Trophoblast cell (in vitro differentiated cells and primary cell): ENCODE measurements at regions not wholly inside any gene's neighbourhood (a gene's known extent, or its start where the extent isn't known, plus 50 kb on each side); places are given as distances from the start of the nearest gene placed in this dataset.

Source experiments
- DNase-seq, 2 donors: peaks; one replicate each; pipeline ENCODE4 v3.0.0-alpha.2; 2016
- H2AFZ ChIP-seq: 2 replicates; pipeline ENCODE4 v1.6.1; 2013; ENCODE audit warnings: low read length, moderate library complexity, mild to moderate bottlenecking; ENCODE audit not compliant: insufficient read depth, poor library complexity
- H2AK5ac ChIP-seq: 2 replicates; pipeline ENCODE4 v1.6.1; 2013; ENCODE audit warnings: mild to moderate bottlenecking, low read length
- H2BK120ac ChIP-seq: 2 replicates; pipeline ENCODE4 v1.6.1; 2013; ENCODE audit warnings: low read length, mild to moderate bottlenecking, moderate library complexity; ENCODE audit not compliant: insufficient read depth, poor library complexity
- H2BK12ac ChIP-seq: 2 replicates; pipeline ENCODE4 v1.6.1; 2013; ENCODE audit warnings: mild to moderate bottlenecking, low read length, moderate library complexity
- H2BK5ac ChIP-seq: 2 replicates; pipeline ENCODE4 v1.6.1; 2013; ENCODE audit warnings: low read length, low read depth, moderate library complexity, mild to moderate bottlenecking; ENCODE audit not compliant: poor library complexity
- H3K14ac ChIP-seq: 2 replicates; pipeline ENCODE4 v1.6.1; 2013; ENCODE audit warnings: mild to moderate bottlenecking, low read length
- H3K18ac ChIP-seq: 2 replicates; pipeline ENCODE4 v1.6.1; 2013; ENCODE audit warnings: mild to moderate bottlenecking, low read length
- H3K23ac ChIP-seq: 2 replicates; pipeline ENCODE4 v1.6.1; 2013; ENCODE audit warnings: low read length
- H3K27ac ChIP-seq: 2 replicates; pipeline ENCODE4 v1.5.1; 2013; ENCODE audit warnings: low read depth, mild to moderate bottlenecking, inconsistent platforms, low read length, moderate library complexity
- H3K27me3 ChIP-seq: 2 replicates; pipeline ENCODE4 v1.6.1; 2013; ENCODE audit warnings: inconsistent platforms, mild to moderate bottlenecking, low read length, moderate library complexity; ENCODE audit not compliant: insufficient read depth
- H3K36me3 ChIP-seq, 2 experiments: 1 replicate in 1 of 2; 2 replicates in 1 of 2; pipeline ENCODE4 v1.6.1; 2013; ENCODE audit warnings: low read length in 2 of 2, mild to moderate bottlenecking in 2 of 2, moderate library complexity in 1 of 2; ENCODE audit not compliant: insufficient read depth in 2 of 2, control insufficient read depth in 1 of 2
- H3K4ac ChIP-seq: 2 replicates; pipeline ENCODE4 v1.6.1; 2013; ENCODE audit warnings: low read depth, mild to moderate bottlenecking, low read length, moderate library complexity
- H3K4me1 ChIP-seq, 2 experiments: 1 replicate in 1 of 2; 2 replicates in 1 of 2; pipeline ENCODE4 v1.6.1; 2013; ENCODE audit warnings: low read length in 2 of 2, mild to moderate bottlenecking in 2 of 2, moderate library complexity in 1 of 2; ENCODE audit not compliant: insufficient read depth in 2 of 2, control insufficient read depth in 1 of 2
- H3K4me2 ChIP-seq: 2 replicates; pipeline ENCODE4 v1.6.1; 2013; ENCODE audit warnings: inconsistent platforms, mild to moderate bottlenecking, low read length, moderate library complexity
- H3K4me3 ChIP-seq: 2 replicates; pipeline ENCODE4 v1.5.1; 2013; ENCODE audit warnings: mild to moderate bottlenecking, low read depth, low read length, inconsistent platforms
- H3K79me1 ChIP-seq: one replicate; pipeline ENCODE4 v1.6.1; 2013; ENCODE audit warnings: low read length
- H3K79me2 ChIP-seq: 2 replicates; pipeline ENCODE4 v1.6.1; 2013; ENCODE audit warnings: low read length, mild to moderate bottlenecking; ENCODE audit not compliant: control insufficient read depth, insufficient read depth, poor library complexity
- H3K9ac ChIP-seq: 2 replicates; pipeline ENCODE4 v1.6.1; 2013; ENCODE audit warnings: mild to moderate bottlenecking, low read length
- H3K9me3 ChIP-seq: 2 replicates; pipeline ENCODE4 v1.6.1; 2013; ENCODE audit warnings: low read depth, mild to moderate bottlenecking, control low read depth, inconsistent platforms, low read length; ENCODE audit not compliant: insufficient read depth
- H4K12ac ChIP-seq: 2 replicates; pipeline ENCODE4 v1.6.1; 2013; ENCODE audit warnings: low read depth, mild to moderate bottlenecking, low read length, moderate library complexity
- H4K8ac ChIP-seq: 2 replicates; pipeline ENCODE4 v1.6.1; 2013; ENCODE audit warnings: low read depth, mild to moderate bottlenecking, low read length, moderate library complexity
- H4K91ac ChIP-seq: one replicate; pipeline ENCODE4 v1.6.1; 2013; ENCODE audit warnings: low read depth, mild to moderate bottlenecking, low read length, moderate library complexity
- WGBS: extraction: QIAGEN DNeasy Blood & Tissue Kit; methylation state at CpG from one replicate; pipeline ENCODE4 v1.1.7; 2013; ENCODE audit warnings: missing lambda C conversion rate; ENCODE audit not compliant: insufficient read length, insufficient coverage; ENCODE audit errors: extremely low coverage; 5-methylcytosine and 5-hydroxymethylcytosine counted together

DNA sequence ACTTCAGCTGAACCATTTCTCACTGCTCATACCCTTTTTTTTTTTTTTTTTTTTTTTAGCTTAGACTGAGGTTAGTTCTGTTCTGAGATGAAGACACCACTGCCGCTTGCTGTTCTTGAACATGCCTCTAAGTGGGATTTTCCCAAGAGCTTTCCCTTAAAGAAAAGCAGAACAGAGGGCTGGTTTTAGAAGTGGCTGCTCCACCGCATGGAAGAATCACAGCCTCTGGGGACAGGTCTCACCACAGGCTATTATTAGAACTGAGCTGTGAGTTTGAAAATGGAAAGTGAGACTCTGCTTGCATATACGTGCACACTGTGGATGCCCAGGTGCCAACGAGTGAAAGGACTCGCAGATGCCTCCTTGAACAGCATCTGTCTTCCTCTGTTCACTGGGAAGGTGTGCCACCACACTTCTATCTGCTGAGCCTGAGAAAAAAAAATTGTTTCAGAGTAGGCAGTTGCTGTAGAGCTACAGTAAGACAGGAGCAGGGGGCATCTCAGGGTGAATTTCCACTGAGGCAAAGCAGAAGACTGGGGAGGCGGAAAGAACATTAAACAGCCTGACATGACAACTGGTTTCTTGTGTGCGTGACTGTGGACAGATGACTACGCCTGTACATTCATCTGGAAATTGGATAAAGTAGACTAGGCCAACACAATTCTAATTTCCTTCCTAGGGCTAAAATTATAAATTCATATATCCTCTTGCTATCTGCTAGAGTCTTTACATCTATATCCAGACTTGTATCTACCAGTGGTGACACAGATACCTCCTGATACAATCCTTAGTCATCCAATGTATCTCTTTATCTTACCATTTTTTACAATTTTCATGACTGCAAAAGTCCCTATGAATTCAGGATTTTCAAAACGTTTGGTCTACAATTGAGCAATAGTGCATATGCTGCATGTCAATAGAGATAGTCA, 1045.7 kb upstream of the CELF4 start:
- H3K14ac ChIP-seq = no peak overlapping the region
- no peak overlapping the region for H4K8ac ChIP-seq
- no peak overlapping the region for H3K4me3 ChIP-seq
- no peaks in the 10 kb centered on the region for H3K27me3 ChIP-seq
- H3K4me1 ChIP-seq = no peaks in the 10 kb centered on the region
- no peak overlapping the region for H3K4ac ChIP-seq
- no peaks in the 10 kb centered on the region for H3K9me3 ChIP-seq
- H3K79me2 ChIP-seq = no peaks in the 10 kb centered on the region
- no peaks in the 10 kb centered on the region for H3K36me3 ChIP-seq
- H3K18ac ChIP-seq = no peak overlapping the region
- DNase-seq = peak in 1 of 2 donors; percentile 38
- WGBS = no CpG with 5 or more reads among the region's 9 CpGs
- H3K27ac ChIP-seq = no peak overlapping the region
- no peak overlapping the region for H3K9ac ChIP-seq
- no peak overlapping the region for H2BK12ac ChIP-seq
- no peak overlapping the region for H2BK5ac ChIP-seq
- no peak overlapping the region for H3K4me2 ChIP-seq
- H3K23ac ChIP-seq = no peak overlapping the region
- no peak overlapping the region for H2BK120ac ChIP-seq
- H4K12ac ChIP-seq = no peak overlapping the region
- H2AFZ ChIP-seq = no peak overlapping the region
- H3K79me1 ChIP-seq = no peaks in the 10 kb centered on the region
- H4K91ac ChIP-seq = no peak overlapping the region
- H2AK5ac ChIP-seq = no peak overlapping the region

DNA sequence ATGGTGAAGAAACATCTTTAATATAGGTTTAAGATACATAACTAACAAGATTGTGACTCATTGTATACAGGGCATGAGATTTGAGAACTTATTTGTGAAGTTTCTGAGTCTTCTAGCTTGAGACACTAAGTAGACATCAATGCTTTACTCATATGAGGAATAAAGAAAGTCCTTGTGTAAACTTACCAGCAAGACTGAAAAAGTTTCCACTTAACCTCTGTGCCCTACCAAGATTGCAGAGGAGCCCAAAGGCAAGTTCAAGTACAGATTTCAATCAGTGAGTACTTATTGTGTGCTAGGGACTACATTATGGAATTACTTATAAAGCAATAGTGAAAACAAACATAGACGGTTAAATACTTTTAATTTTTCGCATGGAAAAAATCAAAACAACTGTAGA, 1041.2 kb upstream of the CELF4 start:
- Histone ChIP-seq H2AFZ (no peak overlapping the region), H3K4me3 (no peak overlapping the region), H4K8ac (no peak overlapping the region), H2BK12ac (no peak overlapping the region), H3K4me2 (no peak overlapping the region), H2BK5ac (no peak overlapping the region), H3K23ac (no peak overlapping the region), H3K27me3 (no peaks in the 10 kb centered on the region), H3K36me3 (no peaks in the 10 kb centered on the region), H3K9ac (no peak overlapping the region), H3K79me1 (no peaks in the 10 kb centered on the region), H3K9me3 (no peaks in the 10 kb centered on the region), H3K18ac (no peak overlapping the region), H3K27ac (no peak overlapping the region), H2BK120ac (no peak overlapping the region), H3K14ac (no peak overlapping the region), H3K79me2 (no peaks in the 10 kb centered on the region), H4K91ac (no peak overlapping the region), H3K4me1 (no peaks in the 10 kb centered on the region), H3K4ac (no peak overlapping the region), H4K12ac (no peak overlapping the region), H2AK5ac (no peak overlapping the region)
- DNase-seq = peak in 1 of 2 donors; percentile 9
- WGBS = no CpG with 5 or more reads among the region's 2 CpGs

DNA sequence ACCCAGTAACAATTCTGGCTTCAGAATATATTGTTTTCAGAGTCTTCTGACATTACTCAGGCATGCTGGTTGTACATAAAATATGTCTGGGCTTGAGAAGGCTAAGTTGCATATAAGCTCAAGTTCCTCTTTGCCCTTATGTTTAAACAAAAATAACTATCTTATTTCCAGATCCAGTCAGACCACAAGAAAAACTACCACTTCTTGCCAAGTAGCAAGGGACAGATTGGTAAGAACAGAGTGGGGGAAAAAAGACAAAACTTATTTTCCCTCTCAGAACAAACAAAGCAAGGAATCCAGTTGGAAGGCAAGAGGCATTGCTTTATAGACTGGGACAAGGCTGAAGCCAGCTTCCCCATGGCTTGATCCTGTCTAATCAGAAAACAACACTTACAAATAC, 1036.7 kb upstream of the CELF4 start:
- DNase-seq = no peak
- Histone ChIP-seq H3K79me2 (no peaks in the 10 kb centered on the region), H3K4me2 (no peak overlapping the region), H4K8ac (no peak overlapping the region), H2BK5ac (no peak overlapping the region), H3K4ac (no peak overlapping the region), H3K23ac (no peak overlapping the region), H3K14ac (no peak overlapping the region), H3K36me3 (no peaks in the 10 kb centered on the region), H3K18ac (no peak overlapping the region), H3K27me3 (no peaks in the 10 kb centered on the region), H4K12ac (no peak overlapping the region), H3K9me3 (no peaks in the 10 kb centered on the region), H3K79me1 (no peaks in the 10 kb centered on the region), H2BK120ac (no peak overlapping the region), H2AK5ac (no peak overlapping the region), H3K9ac (no peak overlapping the region), H2BK12ac (no peak overlapping the region), H4K91ac (no peak overlapping the region), H3K4me3 (no peak overlapping the region), H2AFZ (no peak overlapping the region), H3K27ac (no peak overlapping the region), H3K4me1 (no peaks in the 10 kb centered on the region)

DNA sequence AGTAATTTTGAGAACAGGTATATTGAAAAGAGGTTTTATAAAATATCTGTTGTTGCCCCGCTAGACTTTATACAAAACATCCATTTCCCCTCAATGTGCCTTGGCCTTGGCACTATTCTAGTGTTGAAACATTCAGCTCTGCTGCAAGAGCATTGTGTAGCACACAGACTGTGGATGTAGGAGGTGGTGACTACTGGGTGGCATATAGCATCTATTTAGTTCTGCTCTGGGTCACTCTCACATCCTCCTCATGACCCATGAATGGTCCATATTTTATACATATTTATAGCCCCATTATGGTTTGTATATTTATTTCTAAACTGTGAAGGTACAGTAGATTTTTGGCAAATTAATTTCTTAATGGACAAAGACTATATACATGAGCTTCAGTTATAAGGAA, 1022.0 kb upstream of the CELF4 start:
- Histone ChIP-seq H3K27me3 (no peaks in the 10 kb centered on the region), H2AFZ (no peak overlapping the region), H4K8ac (no peak overlapping the region), H3K23ac (no peak overlapping the region), H3K36me3 (no peaks in the 10 kb centered on the region), H3K9me3 (no peaks in the 10 kb centered on the region), H3K14ac (no peak overlapping the region), H3K4ac (no peak overlapping the region), H4K12ac (no peak overlapping the region), H3K4me2 (no peak overlapping the region), H3K79me1 (no peaks in the 10 kb centered on the region), H3K4me1 (no peaks in the 10 kb centered on the region), H2AK5ac (no peak overlapping the region), H2BK120ac (no peak overlapping the region), H3K4me3 (no peak overlapping the region), H3K79me2 (no peaks in the 10 kb centered on the region), H3K9ac (no peak overlapping the region), H4K91ac (no peak overlapping the region), H2BK5ac (no peak overlapping the region), H2BK12ac (no peak overlapping the region), H3K27ac (no peak overlapping the region), H3K18ac (no peak overlapping the region)
- DNase-seq = no peak
- no CpG with 5 or more reads among the region's 1 CpG for WGBS
